ENCODE measurements at regions not wholly inside any gene's neighbourhood (a gene's known extent, or its start where the extent isn't known, plus 50 kb on each side); places are given as distances from the start of the nearest gene placed in this dataset.

DNA sequence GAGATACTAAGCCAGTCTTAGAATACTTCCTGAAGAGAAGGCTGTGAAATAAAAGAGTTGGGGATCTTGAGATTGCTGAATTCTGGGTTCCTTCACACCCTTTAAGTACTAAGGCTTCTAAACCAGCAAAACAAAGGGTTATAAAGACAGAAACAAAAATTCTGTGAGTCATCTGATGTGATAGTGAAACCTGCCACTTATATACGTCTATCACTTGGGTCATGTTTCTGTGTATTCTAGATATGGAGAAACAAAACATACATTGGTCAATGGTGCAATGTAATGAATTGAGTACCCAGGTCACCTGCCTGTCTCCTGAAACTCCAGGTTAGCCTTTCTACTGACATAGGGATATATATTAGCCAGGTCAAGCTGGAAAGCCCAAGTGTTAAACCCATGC is 319.3 kb upstream of the GRAMD2B start:
- Histone ChIP-seq H3K9ac (no peak overlapping the region), H3K27me3 (no peaks in the 10 kb centered on the region), H3K9me3 (ENCODE audit: low read depth) (no peaks in the 10 kb centered on the region), H3K4me1 (peaks cover 6% of the 10 kb centered on the region), H4K20me1 (ENCODE audit: low read depth) (no peaks in the 10 kb centered on the region), H3F3A (ENCODE audit: low read depth) (no peaks in the 10 kb centered on the region), H3K36me3 (no peaks in the 10 kb centered on the region), H3K27ac (no peak overlapping the region), H3K79me2 (ENCODE audit: low read depth) (no peaks in the 10 kb centered on the region), H3K4me2 (no peak overlapping the region), H3K4me3 (no peak overlapping the region), H2AFZ (replicated peaks) (no peak overlapping the region)
- Mint-ChIP-seq H3K27me3 (ENCODE audit: insufficient read depth, low read depth) (no peaks in the 10 kb centered on the region), H3K36me3 (no peaks in the 10 kb centered on the region), H3K9me3 (peaks cover 2% of the 10 kb centered on the region), H3K4me3 (no peak overlapping the region), H3K27ac (no peak overlapping the region), H3K4me1 (peaks cover 3% of the 10 kb centered on the region)
- no peak for DNase-seq (ENCODE audit: low spot score)
- no peak for TF ChIP-seq EZH2phosphoT487 (IDR thresholded peaks at IDR 0.05)
- TF ChIP-seq, protein P1, sequence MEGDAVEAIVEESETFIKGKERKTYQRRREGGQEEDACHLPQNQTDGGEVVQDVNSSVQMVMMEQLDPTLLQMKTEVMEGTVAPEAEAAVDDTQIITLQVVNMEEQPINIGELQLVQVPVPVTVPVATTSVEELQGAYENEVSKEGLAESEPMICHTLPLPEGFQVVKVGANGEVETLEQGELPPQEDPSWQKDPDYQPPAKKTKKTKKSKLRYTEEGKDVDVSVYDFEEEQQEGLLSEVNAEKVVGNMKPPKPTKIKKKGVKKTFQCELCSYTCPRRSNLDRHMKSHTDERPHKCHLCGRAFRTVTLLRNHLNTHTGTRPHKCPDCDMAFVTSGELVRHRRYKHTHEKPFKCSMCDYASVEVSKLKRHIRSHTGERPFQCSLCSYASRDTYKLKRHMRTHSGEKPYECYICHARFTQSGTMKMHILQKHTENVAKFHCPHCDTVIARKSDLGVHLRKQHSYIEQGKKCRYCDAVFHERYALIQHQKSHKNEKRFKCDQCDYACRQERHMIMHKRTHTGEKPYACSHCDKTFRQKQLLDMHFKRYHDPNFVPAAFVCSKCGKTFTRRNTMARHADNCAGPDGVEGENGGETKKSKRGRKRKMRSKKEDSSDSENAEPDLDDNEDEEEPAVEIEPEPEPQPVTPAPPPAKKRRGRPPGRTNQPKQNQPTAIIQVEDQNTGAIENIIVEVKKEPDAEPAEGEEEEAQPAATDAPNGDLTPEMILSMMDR (IDR thresholded peaks at IDR 0.05) = no peak
- no peak for TF ChIP-seq EZH2 (IDR thresholded peaks at IDR 0.05)

GRCh38 chr5:126104341-126104740 is 318.9 kb upstream of the GRAMD2B start:
- H3K79me2 ChIP-seq (ENCODE audit: low read depth) = no peaks in the 10 kb centered on the region
- H3K27ac ChIP-seq = no peak overlapping the region
- no peak for DNase-seq (ENCODE audit: low spot score)
- TF ChIP-seq, protein P1 (IDR thresholded peaks at IDR 0.05) = no peak
- no peak for TF ChIP-seq EZH2phosphoT487 (IDR thresholded peaks at IDR 0.05)
- no peak for TF ChIP-seq EZH2 (IDR thresholded peaks at IDR 0.05)
- no peak overlapping the region for H3K9ac ChIP-seq
- Mint-ChIP-seq H3K27me3 (ENCODE audit: insufficient read depth, low read depth) (no peaks in the 10 kb centered on the region), H3K36me3 (no peaks in the 10 kb centered on the region), H3K4me1 (peaks cover 3% of the 10 kb centered on the region), H3K4me3 (no peak overlapping the region), H3K9me3 (peaks cover 2% of the 10 kb centered on the region), H3K27ac (no peak overlapping the region)
- H3K4me3 ChIP-seq = no peak overlapping the region
- H3K4me1 ChIP-seq = peaks cover 7% of the 10 kb centered on the region
- no peak overlapping the region for H3K4me2 ChIP-seq
- H2AFZ ChIP-seq (replicated peaks) = no peak overlapping the region
- H3K27me3 ChIP-seq = no peaks in the 10 kb centered on the region
- H3F3A ChIP-seq (ENCODE audit: low read depth) = no peaks in the 10 kb centered on the region
- H4K20me1 ChIP-seq (ENCODE audit: low read depth) = no peaks in the 10 kb centered on the region
- H3K9me3 ChIP-seq (ENCODE audit: low read depth) = no peaks in the 10 kb centered on the region
- no peaks in the 10 kb centered on the region for H3K36me3 ChIP-seq

DNA sequence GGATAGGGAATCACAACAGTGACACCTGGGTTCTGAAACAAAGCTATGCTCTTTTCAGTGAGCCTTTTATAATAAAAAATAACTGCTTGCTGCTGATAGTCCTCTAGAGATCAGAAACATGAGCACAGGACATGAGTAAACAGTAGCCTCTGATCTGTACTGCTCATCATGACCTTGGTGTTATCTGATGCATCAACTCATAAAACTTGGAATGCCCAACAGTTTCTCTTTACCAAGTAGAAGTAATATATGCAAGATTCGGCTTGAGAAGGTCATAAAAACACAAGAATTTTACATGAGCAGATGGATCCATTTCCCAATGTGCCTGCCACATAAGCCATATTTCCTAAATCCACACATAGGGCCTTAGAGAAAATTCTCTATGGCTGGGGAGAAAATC is 318.3 kb upstream of the GRAMD2B start:
- no peak overlapping the region for H3K4me3 ChIP-seq
- DNase-seq (ENCODE audit: low spot score) = no peak
- Mint-ChIP-seq H3K4me3 (no peak overlapping the region), H3K27ac (no peak overlapping the region), H3K9me3 (peaks cover 2% of the 10 kb centered on the region), H3K27me3 (ENCODE audit: insufficient read depth, low read depth) (no peaks in the 10 kb centered on the region), H3K4me1 (peaks cover 3% of the 10 kb centered on the region), H3K36me3 (no peaks in the 10 kb centered on the region)
- no peak overlapping the region for H3K9ac ChIP-seq
- no peak overlapping the region for H3K27ac ChIP-seq
- H3F3A ChIP-seq (ENCODE audit: low read depth) = no peaks in the 10 kb centered on the region
- H3K9me3 ChIP-seq (ENCODE audit: low read depth) = no peaks in the 10 kb centered on the region
- TF ChIP-seq EZH2 (IDR thresholded peaks at IDR 0.05) = no peak
- TF ChIP-seq, protein P1 (IDR thresholded peaks at IDR 0.05) = no peak
- no peak for TF ChIP-seq EZH2phosphoT487 (IDR thresholded peaks at IDR 0.05)
- H3K4me2 ChIP-seq = no peak overlapping the region
- H4K20me1 ChIP-seq (ENCODE audit: low read depth) = no peaks in the 10 kb centered on the region
- H3K27me3 ChIP-seq = no peaks in the 10 kb centered on the region
- no peaks in the 10 kb centered on the region for H3K79me2 ChIP-seq (ENCODE audit: low read depth)
- no peak overlapping the region for H2AFZ ChIP-seq (replicated peaks)
- peaks cover 12% of the 10 kb centered on the region for H3K4me1 ChIP-seq
- no peaks in the 10 kb centered on the region for H3K36me3 ChIP-seq
